ENCODE measurements at regions not wholly inside any gene's neighbourhood (a gene's known extent, or its start where the extent isn't known, plus 50 kb on each side); places are given as distances from the start of the nearest gene placed in this dataset.

GRCh38 chr14:100988411-100988900 is 84.9 kb upstream of the RTL1 start:
- Histone ChIP-seq H3K4me3 (ENCODE audit: low read length) (no peak overlapping the region), H2AFZ (ENCODE audit: low read depth, low read length) (no peak overlapping the region), H3K9me3 (ENCODE audit: low read length) (no peaks in the 10 kb centered on the region), H3K27me3 (ENCODE audit: insufficient read depth, low read depth, low read length) (no peaks in the 10 kb centered on the region), H3K4me2 (ENCODE audit: low read length) (no peak overlapping the region), H3K36me3 (ENCODE audit: insufficient read depth, low read length) (no peaks in the 10 kb centered on the region), H4K20me1 (ENCODE audit: insufficient read depth) (no peaks in the 10 kb centered on the region), H3K9me2 (ENCODE audit: insufficient read depth, low read length) (no peaks in the 10 kb centered on the region), H3K79me2 (replicated peaks; ENCODE audit: insufficient read depth, low read length) (no peaks in the 10 kb centered on the region), H3F3A (ENCODE audit: insufficient read depth, low read length, poor library complexity, severe bottlenecking) (no peaks in the 10 kb centered on the region), H3K27ac (ENCODE audit: low read length) (no peak overlapping the region), H3K9ac (ENCODE audit: low read length) (no peak overlapping the region)
- TF ChIP-seq CTCF (IDR thresholded peaks at IDR 0.05; ENCODE audit: poor library complexity, severe bottlenecking): no peak
- TF ChIP-seq SMC3 (conservative IDR thresholded peaks at IDR 0.05; ENCODE audit: poor library complexity): no peak
- TF ChIP-seq EP300 (conservative IDR thresholded peaks at IDR 0.05; ENCODE audit: poor library complexity, severe bottlenecking): no peak
- TF ChIP-seq MXI1 (conservative IDR thresholded peaks at IDR 0.05; ENCODE audit: poor library complexity, severe bottlenecking): no peak
- TF ChIP-seq RAD21 (conservative IDR thresholded peaks at IDR 0.05): no peak
- no peak for TF ChIP-seq TAF1 (IDR thresholded peaks at IDR 0.05; ENCODE audit: low read depth)
- no peak for TF ChIP-seq POLR2AphosphoS5 (IDR thresholded peaks at IDR 0.05)
- TF ChIP-seq EZH2 (IDR thresholded peaks at IDR 0.05; ENCODE audit: borderline replicate concordance, insufficient read depth, low read length, poor library complexity, severe bottlenecking): no peak
- TF ChIP-seq REST (IDR thresholded peaks at IDR 0.05; ENCODE audit: borderline replicate concordance): no peak

- Histone ChIP-seq H3K79me2 (replicated peaks; ENCODE audit: insufficient read depth, low read length) (no peaks in the 10 kb centered on the region), H3K4me2 (ENCODE audit: low read length) (no peak overlapping the region), H2AFZ (ENCODE audit: low read depth, low read length) (no peak overlapping the region), H3F3A (ENCODE audit: insufficient read depth, low read length, poor library complexity, severe bottlenecking) (no peaks in the 10 kb centered on the region), H3K9me3 (ENCODE audit: low read length) (no peaks in the 10 kb centered on the region), H3K4me3 (ENCODE audit: low read length) (no peak overlapping the region), H3K27ac (ENCODE audit: low read length) (no peak overlapping the region), H4K20me1 (ENCODE audit: insufficient read depth) (no peaks in the 10 kb centered on the region), H3K9me2 (ENCODE audit: insufficient read depth, low read length) (no peaks in the 10 kb centered on the region), H3K9ac (ENCODE audit: low read length) (no peak overlapping the region), H3K27me3 (ENCODE audit: insufficient read depth, low read depth, low read length) (no peaks in the 10 kb centered on the region), H3K36me3 (ENCODE audit: insufficient read depth, low read length) (no peaks in the 10 kb centered on the region)
- TF ChIP-seq REST (IDR thresholded peaks at IDR 0.05; ENCODE audit: borderline replicate concordance) (no peak), SMC3 (conservative IDR thresholded peaks at IDR 0.05; ENCODE audit: poor library complexity) (no peak), TAF1 (IDR thresholded peaks at IDR 0.05; ENCODE audit: low read depth) (no peak), POLR2AphosphoS5 (IDR thresholded peaks at IDR 0.05) (no peak), EP300 (conservative IDR thresholded peaks at IDR 0.05; ENCODE audit: poor library complexity, severe bottlenecking) (no peak), MXI1 (conservative IDR thresholded peaks at IDR 0.05; ENCODE audit: poor library complexity, severe bottlenecking) (no peak), CTCF (IDR thresholded peaks at IDR 0.05; ENCODE audit: poor library complexity, severe bottlenecking) (no peak), EZH2 (IDR thresholded peaks at IDR 0.05; ENCODE audit: borderline replicate concordance, insufficient read depth, low read length, poor library complexity, severe bottlenecking) (no peak), RAD21 (conservative IDR thresholded peaks at IDR 0.05) (no peak)
These were observed 85.4 kb upstream of the RTL1 start for GRCh38 chr14:100988956-100989355.

All from neural cell (in vitro differentiated cells).